HG03439 (cell line): ENCODE measurements at regions not wholly inside any gene's neighbourhood (a gene's known extent, or its start where the extent isn't known, plus 50 kb on each side); places are given as distances from the start of the nearest gene placed in this dataset.
"Not testable (repeated sequence)": the region's sequence is repeated elsewhere in the genome, so short reads cannot be mapped to it uniquely, and the experiment has no call there.

Source experiments
- ATAC-seq: cut with Tn5 transposase; IDR thresholded peaks from one replicate; pipeline ENCODE4 v1.9.1; 2021; ENCODE audit warnings: mild to moderate bottlenecking, moderate library complexity; ENCODE audit not compliant: unreplicated experiment

DNA sequence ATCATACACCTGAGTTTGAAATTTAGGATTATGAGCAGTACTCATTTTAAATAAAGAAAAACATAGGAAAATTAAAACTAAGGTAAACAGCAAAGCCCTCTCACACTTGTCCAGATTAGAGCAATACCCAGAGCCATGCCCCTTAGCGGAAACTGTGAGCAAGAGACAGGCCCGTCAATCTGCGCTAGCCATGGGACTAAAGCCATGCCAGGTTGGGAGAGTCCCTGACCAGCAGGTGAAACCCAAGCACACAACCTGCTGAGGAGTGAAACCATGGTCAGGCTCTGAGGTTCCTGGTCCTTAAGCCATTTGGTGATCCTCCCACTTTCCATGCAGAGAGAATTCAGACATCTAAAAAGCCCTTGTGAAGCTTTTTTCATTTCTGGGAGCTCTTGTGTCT lies 494.3 kb downstream of the STK39 start:
- ATAC-seq, result no peak

DNA sequence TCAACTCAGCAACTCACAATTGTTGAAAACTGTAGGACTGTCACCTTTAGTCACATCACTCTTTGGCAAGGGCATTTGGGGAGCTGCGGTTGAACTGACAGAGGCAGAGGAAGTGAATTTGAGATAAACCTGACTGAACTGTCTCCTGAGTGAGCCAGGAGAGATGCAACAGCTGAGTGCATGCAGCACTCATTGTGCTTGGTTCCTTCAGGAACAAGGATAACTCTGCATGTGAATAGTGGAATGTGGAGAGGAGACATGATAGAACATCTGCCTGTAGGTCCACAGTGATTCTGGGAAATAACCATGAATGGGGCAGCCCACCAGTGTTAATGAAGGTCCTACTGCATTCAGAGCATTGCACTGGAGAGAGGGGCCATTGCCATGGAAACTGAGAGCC lies 494.7 kb downstream of the STK39 start:
- no peak for ATAC-seq

DNA sequence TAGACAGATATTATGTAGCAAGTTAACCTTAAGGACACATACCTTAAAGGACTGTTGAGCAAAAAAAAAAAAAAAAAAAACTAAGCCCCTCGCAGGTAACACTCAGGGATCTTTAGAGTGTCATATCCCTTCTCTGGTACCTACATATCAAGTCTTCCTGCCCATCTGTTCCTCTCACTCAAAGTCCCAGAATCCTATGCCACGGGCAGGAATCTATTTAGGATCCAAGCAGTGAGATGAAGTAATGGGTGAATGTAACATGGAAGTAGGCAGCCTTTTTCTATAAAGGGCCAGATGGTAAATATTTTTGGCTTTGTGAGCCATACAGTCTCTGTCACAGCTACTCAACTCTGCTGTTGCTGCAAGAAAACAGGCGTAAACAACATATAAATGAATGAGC lies 496.7 kb downstream of the STK39 start:
- no peak for ATAC-seq

DNA sequence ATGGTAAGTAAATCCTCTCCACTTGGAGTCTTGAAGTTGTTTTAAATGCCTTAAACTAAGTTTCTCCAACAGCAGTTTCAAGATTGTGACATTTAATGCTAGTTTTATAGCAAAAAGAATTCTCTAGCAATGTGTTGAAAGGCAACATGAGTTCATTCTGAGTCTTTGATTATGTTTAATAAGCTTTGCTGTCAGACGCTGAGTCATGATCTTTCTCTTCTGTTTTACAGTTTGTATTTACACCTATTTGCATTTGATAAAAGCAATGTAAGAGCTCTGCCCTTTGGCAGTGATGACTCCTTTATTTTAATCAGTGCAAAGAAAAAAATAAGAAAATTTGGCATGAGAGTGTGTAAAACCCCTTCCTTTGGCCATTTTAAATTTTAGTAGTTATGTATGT lies 497.7 kb downstream of the STK39 start:
- no peak for ATAC-seq

DNA sequence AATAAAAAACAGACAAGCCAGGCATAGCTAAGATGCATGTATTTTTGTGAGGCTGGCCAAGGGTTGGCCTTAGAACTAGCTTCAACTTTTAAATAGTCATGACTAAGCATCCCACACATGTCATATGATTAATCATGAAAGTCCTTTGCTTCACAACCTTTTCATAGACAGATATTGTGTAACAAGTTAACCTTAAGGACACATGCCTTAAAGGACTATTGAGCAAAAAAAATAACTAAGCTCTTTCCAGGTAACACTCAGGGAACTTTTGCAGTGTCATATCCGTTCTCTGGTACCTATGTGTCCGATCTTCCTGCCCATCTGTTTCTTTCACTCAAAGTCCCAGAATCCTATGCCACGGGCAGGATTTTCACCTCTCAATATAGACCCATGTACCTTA lies 498.4 kb downstream of the STK39 start:
- ATAC-seq, result no peak

DNA sequence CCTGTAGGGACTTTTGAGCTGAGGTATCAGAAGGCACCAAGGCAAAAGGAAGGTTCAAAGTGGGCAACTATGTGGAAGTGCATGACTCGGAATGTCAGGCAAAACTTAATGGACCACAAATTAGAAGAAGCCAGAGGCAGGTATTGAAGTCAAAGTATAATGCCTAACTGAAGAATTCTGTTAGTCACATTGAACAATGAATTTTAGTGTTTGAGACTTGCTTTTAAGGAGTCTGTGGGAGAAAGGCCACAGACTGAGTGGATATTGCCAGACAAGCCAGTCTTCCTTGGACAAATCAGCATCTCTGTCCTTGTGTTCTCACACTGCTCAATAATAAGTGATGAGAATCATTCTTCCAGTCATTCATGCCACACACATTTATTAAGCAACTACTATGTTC lies 498.9 kb downstream of the STK39 start:
- no peak for ATAC-seq

DNA sequence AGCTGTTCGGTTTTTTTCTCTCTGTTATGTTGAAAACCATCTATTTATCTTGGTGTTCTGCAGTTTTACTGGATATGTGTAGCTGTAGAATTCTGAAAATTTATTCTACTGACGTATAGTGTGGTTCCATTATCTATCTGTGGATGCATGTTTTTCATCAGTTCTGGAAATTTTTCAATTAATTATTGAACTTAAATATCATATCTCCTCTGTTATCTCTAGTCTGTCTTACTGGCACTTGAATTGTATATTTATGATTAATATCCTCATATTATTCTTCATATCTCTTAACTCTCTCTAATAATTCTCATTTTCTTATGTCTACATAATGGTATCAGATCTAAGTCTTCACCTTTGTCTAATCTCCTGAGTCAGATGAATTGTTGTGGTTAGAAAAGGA lies 501.7 kb downstream of the STK39 start:
- ATAC-seq, result no peak

DNA sequence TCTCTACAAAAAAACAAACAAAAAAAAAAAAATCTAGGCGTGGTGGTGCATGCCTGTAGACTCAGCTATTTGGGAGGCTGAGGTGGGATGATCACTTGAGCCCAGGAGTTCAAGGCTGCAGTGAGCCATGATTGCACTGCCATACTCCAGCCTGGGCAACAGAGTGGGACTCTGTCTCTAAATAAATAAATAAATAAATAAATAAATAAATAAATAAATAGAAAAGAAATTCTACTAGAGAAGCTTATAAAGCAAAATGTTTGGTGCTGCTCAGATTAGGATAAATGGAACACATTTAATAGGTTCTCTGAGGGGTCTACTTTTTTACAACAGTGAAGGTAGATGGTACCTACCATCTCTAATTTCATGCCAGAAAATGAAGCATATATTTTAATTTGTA lies 507.5 kb downstream of the STK39 start:
- not testable (repeated sequence) for ATAC-seq

DNA sequence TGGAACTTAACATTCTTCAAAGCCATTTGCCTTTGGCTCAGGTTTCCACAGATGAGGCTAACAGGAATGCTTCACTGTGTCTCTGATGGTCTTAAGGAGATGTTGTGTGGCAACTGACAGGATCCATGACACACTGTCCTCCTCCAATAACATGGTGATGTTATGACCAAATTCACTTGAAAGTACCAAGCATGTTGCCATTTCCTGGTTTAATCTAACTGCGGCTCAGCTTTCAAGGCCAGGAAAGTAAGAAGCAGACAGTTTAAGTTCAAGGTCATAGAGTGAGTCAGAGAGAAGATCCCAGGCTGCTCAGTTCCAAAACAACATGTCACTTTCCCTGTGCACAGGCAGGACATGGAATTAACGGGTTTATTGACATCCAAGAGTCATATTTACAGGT lies 513.6 kb downstream of the STK39 start:
- no peak for ATAC-seq

DNA sequence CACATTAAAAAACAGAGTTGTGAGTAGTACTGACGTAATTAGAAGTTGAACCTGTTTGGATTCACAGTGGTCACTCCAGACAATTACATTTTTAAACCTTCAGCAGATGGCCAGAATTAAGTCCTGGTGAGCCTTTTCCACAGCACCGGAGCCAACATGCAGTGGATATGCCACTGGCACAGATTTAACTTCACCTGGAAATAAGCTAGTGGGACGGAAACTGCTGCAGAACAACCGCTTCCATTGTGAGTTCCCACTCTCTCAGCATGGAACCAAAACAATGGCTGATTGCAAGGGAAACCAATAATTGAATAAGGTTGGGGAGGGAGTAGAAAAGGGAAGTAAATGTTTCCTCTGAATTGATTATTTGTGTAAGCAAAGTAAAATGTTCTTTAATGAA lies 515.1 kb downstream of the STK39 start:
- ATAC-seq, result no peak

DNA sequence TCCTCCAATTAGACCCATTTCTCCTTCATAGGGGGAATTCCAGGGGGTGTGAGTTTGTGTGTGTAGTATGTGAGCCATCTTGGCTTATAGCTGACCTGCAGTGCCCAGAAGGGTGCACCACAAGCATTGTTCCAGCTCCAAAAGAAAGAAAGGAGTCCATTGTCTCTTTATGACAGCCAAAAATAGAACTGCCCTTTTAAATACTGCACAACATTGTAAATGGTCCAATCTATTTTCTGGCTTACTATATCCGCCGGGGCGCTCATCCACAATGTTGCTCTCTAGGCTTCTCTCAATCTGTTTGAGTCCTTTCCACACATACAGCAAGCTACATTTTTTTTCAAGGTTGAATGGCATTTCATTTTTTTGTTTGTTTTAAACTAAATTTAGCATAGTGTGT lies 517.5 kb downstream of the STK39 start:
- no peak for ATAC-seq

DNA sequence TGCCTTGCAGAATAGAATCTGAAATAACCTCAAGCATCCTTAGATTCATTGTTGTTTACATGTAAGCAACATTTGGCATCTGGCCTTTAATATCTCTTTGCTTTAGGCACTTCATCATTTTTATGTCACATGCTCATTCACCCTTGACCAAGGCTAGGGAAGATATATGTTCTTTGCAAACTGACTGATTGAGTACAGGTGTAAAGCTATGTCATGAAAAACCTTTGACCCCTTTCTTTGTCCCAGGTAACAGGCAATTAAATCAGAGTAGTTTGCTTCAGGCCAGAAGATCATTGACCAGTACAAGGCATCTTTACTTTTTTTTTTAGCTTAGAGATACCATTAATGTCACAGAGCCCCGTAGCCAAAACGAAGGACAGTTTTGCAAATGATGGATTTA lies 520.6 kb downstream of the STK39 start:
- ATAC-seq, result no peak

DNA sequence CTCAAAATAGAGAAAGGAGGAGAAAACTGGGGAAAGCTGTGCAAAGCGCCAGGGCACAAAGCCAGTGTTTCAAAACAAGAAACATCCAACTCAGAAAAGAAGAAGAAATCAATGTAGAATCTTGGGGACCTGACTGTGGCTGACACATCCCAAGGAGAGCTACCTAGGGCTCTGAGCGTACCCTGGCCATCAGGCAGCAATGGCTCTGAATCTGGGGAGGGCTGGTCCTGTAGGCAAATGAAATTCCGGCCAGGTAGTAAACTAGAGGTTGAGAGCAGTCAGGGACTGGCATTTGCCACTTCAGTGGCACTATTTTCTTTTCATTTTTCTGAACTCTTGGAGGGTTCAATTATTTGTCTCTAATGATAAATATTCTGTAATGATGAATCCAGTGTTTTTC lies 525.8 kb downstream of the STK39 start:
- no peak for ATAC-seq

DNA sequence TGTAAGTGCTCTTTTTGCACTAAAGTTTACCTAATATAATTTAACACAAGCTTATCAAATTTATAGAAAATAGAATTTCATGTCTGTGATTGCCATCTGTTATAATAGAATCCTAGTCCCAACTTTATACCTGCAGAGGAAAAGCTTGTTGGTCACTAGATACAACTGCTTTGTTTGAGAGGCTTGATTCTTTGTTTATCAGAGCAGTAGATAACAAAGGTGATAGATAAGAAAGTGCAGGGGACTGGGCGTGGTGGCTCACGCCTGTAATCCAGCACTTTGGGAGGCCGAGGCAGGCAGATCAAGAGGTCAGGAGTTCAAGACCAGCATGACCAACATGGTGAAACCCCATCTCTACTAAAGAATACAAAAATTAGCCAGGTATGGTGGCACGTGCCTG lies 528.0 kb downstream of the STK39 start:
- no peak for ATAC-seq

DNA sequence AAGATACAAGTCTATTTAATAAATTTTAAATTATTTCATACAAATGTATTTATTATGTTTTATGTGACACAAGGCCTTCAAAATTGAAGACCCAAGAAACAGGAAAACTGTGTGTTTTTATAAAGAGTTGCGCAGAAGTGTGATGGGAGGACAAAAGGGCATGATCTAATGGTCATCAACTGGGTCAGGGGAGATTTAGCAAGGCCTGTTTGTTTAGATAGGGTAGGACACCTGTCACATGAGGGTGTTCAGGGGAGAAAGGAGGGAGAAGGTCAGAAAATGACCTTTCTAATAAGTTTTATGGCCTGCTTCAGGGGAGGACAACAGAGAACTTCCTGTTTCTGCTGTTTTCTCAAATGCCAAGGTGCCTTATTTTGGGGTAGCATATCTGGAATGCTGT lies 528.8 kb downstream of the STK39 start:
- ATAC-seq, result no peak

DNA sequence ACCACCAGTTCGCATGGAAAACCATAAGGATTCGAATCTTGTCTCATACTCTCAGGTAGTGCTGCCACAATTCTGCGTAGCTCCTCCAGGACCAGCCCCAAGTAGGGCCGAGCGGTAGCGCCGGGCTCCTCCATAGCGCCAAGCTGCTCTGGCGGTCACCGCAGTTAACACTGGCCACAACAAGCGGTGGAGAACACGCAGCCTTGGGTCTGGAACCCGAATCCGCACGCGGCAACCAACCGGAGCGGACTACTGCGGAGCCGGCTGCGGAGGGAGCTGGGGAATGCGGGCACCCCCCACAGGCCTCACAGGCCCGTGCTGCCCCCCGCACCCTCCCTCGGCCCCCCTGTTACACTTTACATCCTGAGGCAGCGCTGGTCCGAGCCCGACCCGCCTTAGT lies 531.5 kb downstream of the STK39 start:
- no peak for ATAC-seq

DNA sequence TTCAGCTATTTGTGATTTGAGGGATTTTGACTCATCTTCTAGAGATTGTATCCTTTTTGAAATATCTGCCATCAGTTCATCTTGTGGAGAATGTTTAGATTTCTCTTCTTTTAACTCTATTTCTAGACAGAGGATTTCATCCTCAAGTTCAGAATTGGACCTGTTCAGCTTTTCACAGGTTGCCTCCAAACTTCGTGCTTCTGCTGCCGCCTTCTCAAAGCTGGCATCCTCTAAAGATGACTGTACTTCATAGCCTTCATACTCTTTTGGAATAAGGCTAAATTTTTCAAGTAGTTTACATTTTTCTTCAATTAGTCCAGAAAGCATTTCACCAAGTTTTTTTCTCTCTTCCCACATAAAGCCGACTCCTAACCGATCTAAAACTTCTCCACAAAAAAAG lies 531.9 kb downstream of the STK39 start:
- ATAC-seq, result not testable (repeated sequence)

DNA sequence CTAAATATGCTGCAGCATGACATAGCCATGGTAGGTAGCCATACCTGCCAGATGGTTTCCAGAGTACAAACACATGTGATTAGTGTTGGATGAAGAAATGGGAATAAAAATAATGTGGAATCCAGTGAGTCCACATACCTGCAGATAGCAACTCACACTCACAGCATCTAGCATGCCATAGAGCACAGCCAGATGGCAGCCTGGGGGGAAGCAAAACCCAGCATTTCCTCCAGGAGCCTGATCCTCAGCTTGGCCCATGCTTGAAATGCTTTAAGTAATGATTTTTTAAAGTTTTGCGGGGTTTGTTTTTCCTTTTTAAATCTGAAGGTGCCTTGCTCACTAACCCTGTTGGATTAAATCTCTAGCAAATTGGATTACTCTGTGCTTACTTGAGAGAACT lies 535.1 kb downstream of the STK39 start:
- ATAC-seq, result no peak

DNA sequence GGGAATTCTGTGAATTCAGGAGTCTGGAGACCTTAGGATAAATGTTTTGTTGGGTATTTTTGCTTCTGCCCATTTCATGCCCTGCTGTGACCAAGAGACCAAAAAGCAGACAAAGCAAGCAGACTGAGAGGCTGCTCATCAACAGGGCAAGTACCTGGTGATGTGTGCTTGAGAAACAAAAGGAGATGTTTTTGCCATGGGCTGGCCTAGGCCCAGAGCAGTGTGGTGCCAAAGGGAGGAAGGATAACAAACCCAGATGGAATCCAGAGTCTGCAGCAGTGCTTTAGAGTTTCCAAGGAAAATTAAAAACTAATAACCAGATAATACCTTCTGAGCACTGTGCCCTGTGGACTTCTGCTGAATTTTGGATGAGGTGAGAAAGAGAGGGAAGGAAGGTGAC lies 538.4 kb downstream of the STK39 start:
- no peak for ATAC-seq

DNA sequence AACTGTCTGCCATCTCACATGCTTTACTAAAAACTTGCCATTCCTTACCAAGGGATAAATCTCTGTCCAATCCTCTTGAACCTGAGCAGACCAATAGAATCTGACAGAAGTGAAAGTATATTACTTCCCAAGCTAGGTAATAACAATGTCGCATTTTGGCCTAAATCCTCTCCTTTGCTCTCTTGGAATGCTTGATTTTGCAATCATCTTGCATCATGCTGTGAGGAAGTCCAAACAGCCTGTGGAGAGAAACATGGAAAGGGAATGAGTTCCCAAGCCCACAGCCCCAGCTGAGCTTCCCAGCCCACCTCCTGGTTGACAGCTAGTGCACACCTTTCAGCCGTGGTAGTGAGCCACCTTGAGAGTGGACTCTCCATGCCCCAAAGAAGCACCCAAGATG lies 540.6 kb downstream of the STK39 start:
- ATAC-seq, result no peak

DNA sequence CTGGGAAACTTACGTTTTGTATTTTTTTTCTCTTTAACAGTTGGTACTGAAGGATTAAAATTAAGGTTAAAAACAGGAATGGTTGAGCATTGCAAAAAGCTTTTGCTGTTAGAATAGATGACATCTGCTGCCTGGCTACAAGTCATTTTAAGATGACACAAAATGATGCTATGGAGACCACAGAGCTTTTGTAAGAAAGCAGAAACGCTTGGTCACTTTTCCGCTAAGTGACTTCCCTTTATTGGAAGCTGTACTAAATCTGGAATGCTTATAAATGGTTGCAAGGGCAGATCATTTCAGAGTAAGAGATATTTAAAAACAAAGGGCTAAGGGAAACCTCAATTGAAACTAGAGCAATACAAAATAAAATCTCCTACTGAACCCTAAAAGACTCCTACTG lies 544.0 kb downstream of the STK39 start:
- no peak for ATAC-seq

DNA sequence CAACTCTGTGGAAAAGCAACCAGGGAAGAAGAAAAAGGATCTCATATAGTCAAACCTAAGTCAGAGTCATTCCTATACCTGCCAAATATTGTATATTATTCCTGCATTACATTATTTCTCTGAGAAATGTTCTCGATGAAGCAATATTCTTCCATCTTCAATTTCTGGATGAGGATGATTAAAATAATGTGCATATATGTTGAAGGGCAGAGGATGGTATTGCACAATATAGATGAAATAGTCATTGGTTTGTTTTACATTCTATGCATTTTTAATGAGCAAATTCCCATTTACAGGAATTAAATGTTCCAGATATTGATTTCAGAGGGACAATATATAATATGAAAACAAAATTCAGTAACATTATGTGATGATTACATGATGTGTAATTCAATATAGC lies 545.2 kb downstream of the STK39 start:
- no peak for ATAC-seq

DNA sequence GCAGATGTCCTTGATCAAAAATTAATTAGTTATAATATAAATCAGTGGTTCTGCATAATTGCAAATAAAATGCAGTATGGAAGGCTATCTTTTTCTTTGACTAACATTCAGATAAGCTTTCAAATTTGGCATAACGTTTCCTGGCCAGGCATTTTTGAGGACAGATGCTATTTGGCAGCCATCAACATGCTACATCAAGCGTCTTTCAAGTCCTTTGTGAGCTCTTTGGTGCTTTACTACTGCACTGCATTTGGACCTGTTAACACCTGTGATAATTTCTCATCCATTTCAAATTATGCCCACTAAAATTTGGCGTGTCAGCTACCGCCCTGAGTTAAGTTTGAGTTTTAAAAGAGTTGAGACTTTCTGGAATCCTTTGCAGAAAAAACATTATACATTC lies 545.7 kb downstream of the STK39 start:
- ATAC-seq, result no peak

DNA sequence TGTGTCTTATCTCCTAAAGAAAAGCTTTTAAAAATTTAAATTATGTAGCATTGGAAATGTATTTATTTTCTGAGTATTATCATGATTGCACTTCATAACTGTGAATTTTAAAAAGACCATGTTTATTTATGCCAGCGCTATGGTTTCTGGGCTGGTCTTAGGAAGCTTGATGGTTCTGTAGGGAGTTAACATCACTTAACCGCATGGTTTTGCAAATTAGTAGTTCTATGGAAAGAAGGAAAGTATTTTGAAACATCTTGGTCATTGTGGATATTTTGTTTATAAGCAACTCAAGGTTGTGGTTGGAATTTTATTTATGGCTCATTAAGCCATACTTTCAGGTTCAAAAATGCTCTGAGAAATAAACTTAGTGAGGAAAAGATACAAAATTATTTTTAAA lies 549.4 kb downstream of the STK39 start:
- ATAC-seq, result no peak
